Kidney epithelial cell (primary cell): ENCODE measurements at regions not wholly inside any gene's neighbourhood (a gene's known extent, or its start where the extent isn't known, plus 50 kb on each side); places are given as distances from the start of the nearest gene placed in this dataset.

Source experiments
- DNase-seq: peaks from one replicate; pipeline ENCODE4 v3.0.0-alpha.2; 2010; ENCODE audit warnings: low read depth
- H3K27me3 ChIP-seq: 2 replicates; pipeline ENCODE4 v1.6.0; 2011; ENCODE audit warnings: low read length; ENCODE audit not compliant: control insufficient read depth, insufficient read depth
- H3K36me3 ChIP-seq: 2 replicates; pipeline ENCODE4 v1.5.1; 2011; ENCODE audit warnings: low read length; ENCODE audit not compliant: control insufficient read depth, insufficient read depth
- H3K4me3 ChIP-seq: 2 replicates; pipeline ENCODE4 v1.5.1; 2011; ENCODE audit warnings: low read depth, mild to moderate bottlenecking, control low read depth, low read length
- TF ChIP-seq, protein P1 (sequence below): IDR thresholded peaks from 2 replicates; pipeline ENCODE4 v1.5.1; 2011; ENCODE audit warnings: mild to moderate bottlenecking, moderate library complexity, low read length, control low read depth, inconsistent platforms; ENCODE audit not compliant: insufficient read depth, poor library complexity, severe bottlenecking

DNA sequence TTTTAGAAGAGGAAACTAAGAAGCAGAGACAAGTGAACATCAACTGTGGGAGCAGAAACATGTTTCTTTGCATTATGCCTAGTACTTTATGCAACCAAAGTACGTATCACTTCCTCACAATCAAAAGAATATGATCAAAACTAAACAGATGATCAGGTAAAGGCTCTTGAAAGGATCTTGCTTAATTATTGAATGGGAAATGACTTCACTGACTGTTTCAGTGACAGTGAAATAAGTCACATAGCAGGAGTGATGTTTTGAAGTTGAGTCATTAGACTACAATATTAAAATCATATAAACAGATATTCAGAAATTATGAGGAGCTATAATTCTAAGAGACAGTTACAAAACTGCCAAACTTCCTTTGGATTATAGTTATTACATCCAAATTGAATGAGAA is 527.3 kb downstream of the MTRR start:
- Histone ChIP-seq H3K36me3 (no peaks in the 10 kb centered on the region), H3K4me3 (no peak overlapping the region), H3K27me3 (no peaks in the 10 kb centered on the region)
- DNase-seq, result no peak
- TF ChIP-seq, protein P1, sequence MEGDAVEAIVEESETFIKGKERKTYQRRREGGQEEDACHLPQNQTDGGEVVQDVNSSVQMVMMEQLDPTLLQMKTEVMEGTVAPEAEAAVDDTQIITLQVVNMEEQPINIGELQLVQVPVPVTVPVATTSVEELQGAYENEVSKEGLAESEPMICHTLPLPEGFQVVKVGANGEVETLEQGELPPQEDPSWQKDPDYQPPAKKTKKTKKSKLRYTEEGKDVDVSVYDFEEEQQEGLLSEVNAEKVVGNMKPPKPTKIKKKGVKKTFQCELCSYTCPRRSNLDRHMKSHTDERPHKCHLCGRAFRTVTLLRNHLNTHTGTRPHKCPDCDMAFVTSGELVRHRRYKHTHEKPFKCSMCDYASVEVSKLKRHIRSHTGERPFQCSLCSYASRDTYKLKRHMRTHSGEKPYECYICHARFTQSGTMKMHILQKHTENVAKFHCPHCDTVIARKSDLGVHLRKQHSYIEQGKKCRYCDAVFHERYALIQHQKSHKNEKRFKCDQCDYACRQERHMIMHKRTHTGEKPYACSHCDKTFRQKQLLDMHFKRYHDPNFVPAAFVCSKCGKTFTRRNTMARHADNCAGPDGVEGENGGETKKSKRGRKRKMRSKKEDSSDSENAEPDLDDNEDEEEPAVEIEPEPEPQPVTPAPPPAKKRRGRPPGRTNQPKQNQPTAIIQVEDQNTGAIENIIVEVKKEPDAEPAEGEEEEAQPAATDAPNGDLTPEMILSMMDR, result no peak

DNA sequence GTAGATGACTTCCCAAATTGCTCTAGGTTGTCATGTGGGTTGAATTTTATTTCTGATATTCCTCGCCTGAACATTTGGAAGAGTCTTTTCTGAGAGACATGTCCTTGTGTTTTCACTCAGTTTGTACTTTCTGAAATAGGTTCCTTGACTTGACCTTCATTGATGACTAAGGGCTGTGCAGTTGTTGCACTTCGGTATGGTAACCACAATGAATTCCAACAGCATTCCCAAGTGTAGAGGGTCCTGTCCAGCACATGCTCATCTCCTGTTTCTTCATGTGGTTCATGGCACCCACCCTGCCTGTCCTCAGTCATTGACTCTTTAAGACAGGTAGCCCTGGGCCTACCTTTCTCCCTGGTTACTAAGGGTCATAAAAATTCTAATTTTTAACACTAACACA is 527.8 kb downstream of the MTRR start:
- H3K27me3 ChIP-seq, result no peaks in the 10 kb centered on the region
- no peak for DNase-seq
- TF ChIP-seq, protein P1, result no peak
- no peak overlapping the region for H3K4me3 ChIP-seq
- H3K36me3 ChIP-seq, result no peaks in the 10 kb centered on the region

DNA sequence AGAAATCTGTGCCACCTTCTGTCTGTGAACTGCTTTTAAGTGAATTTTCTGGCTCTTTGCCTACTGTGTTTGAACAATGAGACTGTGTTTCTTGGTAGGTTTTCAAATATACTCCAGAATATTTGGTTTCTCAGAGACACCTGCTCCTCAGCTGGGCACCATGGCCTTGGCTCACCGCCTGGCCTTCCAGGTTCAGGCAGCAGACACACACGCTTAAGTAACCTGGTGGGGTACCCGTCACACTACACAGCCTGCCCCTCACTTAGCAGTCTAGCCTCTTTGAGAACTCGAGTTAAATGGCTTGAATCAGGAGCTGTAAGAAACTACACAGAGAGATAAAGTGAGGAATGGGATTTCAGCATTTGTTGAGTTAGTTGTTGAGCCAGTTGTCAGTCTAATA is 530.5 kb downstream of the MTRR start:
- TF ChIP-seq, protein P1, result no peak
- no peak overlapping the region for H3K4me3 ChIP-seq
- H3K27me3 ChIP-seq, result no peaks in the 10 kb centered on the region
- H3K36me3 ChIP-seq, result no peaks in the 10 kb centered on the region
- DNase-seq, result no peak

DNA sequence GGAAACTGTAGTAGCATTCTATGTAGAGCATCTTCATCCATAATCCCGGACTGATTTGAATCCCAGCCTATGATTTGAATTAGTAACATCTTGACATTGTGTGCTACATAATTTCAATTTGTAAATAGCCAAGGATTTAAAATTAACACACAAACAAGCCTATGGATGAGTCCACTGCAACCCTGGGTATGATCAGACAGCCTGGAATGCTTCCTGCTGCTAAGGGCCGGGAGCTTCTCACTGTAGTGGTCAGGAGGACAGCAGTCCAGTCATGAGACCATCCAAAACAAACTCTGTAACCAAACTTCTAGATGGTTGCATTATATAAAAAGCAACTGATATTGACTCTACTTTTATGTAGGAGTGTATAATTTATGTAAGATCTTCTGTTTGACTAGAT is 539.3 kb downstream of the MTRR start:
- Histone ChIP-seq H3K27me3 (peaks cover 2% of the 10 kb centered on the region), H3K36me3 (no peaks in the 10 kb centered on the region), H3K4me3 (no peak overlapping the region)
- TF ChIP-seq, protein P1, result no peak
- no peak for DNase-seq

DNA sequence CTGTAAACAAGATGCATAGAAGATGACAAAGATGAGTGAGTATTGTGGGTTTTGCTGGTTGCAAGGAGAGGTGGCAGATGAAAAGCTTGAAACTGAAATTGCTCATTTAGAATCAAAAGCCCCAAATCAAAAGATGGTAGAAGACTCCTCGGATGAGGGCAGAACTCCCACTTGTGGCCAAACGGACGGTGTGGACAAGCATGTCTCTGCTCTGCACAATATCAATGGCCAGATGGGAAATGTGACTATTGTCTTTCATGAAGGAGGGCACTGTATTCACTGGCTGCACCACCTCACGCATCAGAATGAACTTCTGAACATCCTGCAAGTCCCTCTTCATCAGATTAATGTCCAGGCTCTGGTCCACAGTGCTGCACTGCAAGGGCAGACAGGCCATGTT is 541.7 kb downstream of the MTRR start:
- H3K27me3 ChIP-seq, result peaks cover 2% of the 10 kb centered on the region
- TF ChIP-seq, protein P1, result no peak
- H3K4me3 ChIP-seq, result no peak overlapping the region
- H3K36me3 ChIP-seq, result no peaks in the 10 kb centered on the region
- no peak for DNase-seq

DNA sequence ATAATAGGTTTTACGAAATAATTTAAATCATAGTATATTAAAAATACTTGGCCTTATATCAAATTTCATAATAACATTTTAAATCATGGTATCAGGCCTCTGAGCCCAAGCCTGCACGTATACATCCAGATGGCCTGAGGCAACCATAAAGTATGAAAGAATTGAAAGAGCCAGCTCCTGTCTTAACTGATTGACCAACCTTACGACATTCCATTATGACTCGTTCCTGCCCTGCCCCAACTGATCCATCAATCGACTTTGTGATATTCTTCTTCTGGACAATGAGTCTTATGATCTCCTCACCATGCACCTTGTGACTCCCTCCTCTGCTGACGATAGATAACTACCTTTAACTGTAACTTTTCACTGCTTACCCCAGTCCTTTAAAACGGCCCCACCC is 545.0 kb downstream of the MTRR start:
- no peak for DNase-seq
- H3K4me3 ChIP-seq, result no peak overlapping the region

More for the DNA sequence above, 545.0 kb downstream of the MTRR start:
- Histone ChIP-seq H3K27me3 (peaks cover 2% of the 10 kb centered on the region), H3K36me3 (no peaks in the 10 kb centered on the region)
- TF ChIP-seq, protein P1, result no peak
